Kidney epithelial cell (primary cell): ENCODE measurements at regions not wholly inside any gene's neighbourhood (a gene's known extent, or its start where the extent isn't known, plus 50 kb on each side); places are given as distances from the start of the nearest gene placed in this dataset.

ENCODE experiments used
- DNase-seq: peaks from one replicate; pipeline ENCODE4 v3.0.0-alpha.2; 2010; ENCODE audit warnings: low read depth
- H3K27me3 ChIP-seq: 2 replicates; pipeline ENCODE4 v1.6.0; 2011; ENCODE audit warnings: low read length; ENCODE audit not compliant: control insufficient read depth, insufficient read depth
- H3K36me3 ChIP-seq: 2 replicates; pipeline ENCODE4 v1.5.1; 2011; ENCODE audit warnings: low read length; ENCODE audit not compliant: control insufficient read depth, insufficient read depth
- H3K4me3 ChIP-seq: 2 replicates; pipeline ENCODE4 v1.5.1; 2011; ENCODE audit warnings: low read depth, mild to moderate bottlenecking, control low read depth, low read length
- TF ChIP-seq, protein P1 (sequence below): IDR thresholded peaks from 2 replicates; pipeline ENCODE4 v1.5.1; 2011; ENCODE audit warnings: mild to moderate bottlenecking, moderate library complexity, low read length, control low read depth, inconsistent platforms; ENCODE audit not compliant: insufficient read depth, poor library complexity, severe bottlenecking

DNA sequence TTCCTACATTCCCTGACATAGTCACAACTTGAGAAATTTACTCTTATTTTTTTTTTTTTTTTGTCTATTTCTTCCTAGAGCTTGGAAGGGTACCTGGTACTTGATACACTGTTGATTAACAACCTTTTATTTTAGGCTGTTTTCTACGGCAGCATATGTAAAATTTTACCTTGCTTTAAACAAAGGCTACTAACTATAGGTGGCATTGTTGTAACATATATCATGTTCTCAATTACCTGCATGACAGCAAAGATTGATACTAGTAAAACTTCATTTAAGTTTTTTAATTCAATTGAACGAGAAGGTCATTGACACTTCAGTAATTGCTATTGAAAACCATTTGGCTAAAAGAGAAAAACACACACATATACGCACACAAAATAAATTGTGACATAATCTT is 238.3 kb upstream of the ESRRG start:
- H3K36me3 ChIP-seq: no peaks in the 10 kb centered on the region
- TF ChIP-seq, protein P1, sequence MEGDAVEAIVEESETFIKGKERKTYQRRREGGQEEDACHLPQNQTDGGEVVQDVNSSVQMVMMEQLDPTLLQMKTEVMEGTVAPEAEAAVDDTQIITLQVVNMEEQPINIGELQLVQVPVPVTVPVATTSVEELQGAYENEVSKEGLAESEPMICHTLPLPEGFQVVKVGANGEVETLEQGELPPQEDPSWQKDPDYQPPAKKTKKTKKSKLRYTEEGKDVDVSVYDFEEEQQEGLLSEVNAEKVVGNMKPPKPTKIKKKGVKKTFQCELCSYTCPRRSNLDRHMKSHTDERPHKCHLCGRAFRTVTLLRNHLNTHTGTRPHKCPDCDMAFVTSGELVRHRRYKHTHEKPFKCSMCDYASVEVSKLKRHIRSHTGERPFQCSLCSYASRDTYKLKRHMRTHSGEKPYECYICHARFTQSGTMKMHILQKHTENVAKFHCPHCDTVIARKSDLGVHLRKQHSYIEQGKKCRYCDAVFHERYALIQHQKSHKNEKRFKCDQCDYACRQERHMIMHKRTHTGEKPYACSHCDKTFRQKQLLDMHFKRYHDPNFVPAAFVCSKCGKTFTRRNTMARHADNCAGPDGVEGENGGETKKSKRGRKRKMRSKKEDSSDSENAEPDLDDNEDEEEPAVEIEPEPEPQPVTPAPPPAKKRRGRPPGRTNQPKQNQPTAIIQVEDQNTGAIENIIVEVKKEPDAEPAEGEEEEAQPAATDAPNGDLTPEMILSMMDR: no peak
- DNase-seq: no peak
- no peak overlapping the region for H3K4me3 ChIP-seq
- no peaks in the 10 kb centered on the region for H3K27me3 ChIP-seq

DNA sequence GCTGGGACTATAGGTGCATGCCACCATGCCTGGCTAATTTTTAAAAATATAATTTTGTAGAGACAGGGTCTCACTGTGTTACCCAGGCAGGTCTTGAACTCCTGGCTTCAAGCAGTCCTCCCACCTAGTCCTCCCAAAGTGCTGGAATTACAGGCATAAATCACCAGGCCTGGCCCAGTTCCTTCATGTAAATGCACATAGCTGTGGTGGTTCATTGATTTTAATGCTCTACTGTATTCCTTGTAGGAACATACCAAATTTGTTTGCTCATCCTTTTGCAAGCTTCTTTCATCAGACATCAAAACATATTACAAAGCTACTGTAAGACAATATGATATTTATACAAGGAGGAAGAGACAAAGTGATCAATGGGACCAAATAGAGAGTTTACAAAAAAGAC is 237.5 kb upstream of the ESRRG start:
- Histone ChIP-seq H3K27me3 (no peaks in the 10 kb centered on the region), H3K36me3 (no peaks in the 10 kb centered on the region), H3K4me3 (no peak overlapping the region)
- TF ChIP-seq, protein P1: no peak
- DNase-seq: no peak

DNA sequence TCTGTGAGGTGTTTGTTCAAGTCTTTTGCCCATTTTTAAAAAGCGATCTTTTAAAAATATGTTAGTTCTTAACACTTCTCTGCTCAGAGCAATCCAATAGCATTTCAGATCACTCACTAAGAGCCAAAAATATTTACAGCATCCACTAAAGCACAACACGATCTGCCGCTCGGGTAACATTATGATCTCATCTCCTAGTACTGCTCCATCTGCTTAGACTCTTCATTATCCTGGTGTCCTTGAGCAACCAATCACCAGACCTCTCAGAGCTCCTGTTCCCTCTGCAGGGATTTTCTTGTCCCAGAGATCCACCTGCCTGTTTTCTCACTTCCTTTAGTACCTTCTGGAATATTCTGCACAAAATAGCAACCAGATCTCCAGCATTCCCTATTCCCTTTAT is 235.3 kb upstream of the ESRRG start:
- no peaks in the 10 kb centered on the region for H3K27me3 ChIP-seq
- TF ChIP-seq, protein P1: no peak
- H3K4me3 ChIP-seq: no peak overlapping the region
- DNase-seq: no peak
- H3K36me3 ChIP-seq: no peaks in the 10 kb centered on the region

DNA sequence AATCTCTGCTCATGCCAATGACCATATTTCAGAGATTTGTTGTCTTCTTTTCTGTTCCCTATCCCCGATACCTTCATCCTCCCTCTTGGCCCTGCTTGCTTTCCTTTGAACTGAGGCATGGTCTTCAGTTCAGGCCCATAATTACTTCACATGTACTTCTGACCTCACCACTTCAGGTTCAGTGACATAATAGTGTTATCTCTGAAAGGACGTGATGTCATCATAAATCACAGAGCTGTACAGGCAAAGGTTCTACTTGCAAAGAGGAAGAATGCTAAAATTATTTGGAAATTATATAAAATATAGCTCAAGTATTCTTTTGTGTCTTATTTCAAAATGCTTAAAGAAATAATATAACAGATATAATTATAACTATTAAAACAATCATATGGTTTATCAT is 230.3 kb upstream of the ESRRG start:
- TF ChIP-seq, protein P1: no peak
- Histone ChIP-seq H3K36me3 (no peaks in the 10 kb centered on the region), H3K4me3 (no peak overlapping the region), H3K27me3 (no peaks in the 10 kb centered on the region)
- no peak for DNase-seq

DNA sequence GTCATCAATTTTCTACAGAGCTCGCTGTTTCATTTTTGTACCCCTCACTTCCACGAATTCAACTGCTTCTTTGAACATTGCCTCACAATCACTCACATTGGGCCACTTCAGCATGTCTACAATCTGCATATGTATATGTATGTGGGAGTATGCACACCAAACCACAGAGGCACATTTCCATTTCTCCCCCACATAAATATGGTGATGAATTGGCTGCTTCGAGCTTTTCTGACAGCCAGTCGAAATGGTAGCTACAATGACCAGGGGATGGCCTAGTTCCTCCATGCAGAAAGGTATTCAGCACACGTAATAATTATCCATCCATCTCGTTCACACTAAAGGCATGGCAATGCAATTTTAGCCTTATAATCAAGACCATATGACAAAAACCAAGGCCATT is 229.6 kb upstream of the ESRRG start:
- DNase-seq: no peak
- Histone ChIP-seq H3K4me3 (no peak overlapping the region), H3K36me3 (no peaks in the 10 kb centered on the region), H3K27me3 (no peaks in the 10 kb centered on the region)
- TF ChIP-seq, protein P1: no peak

DNA sequence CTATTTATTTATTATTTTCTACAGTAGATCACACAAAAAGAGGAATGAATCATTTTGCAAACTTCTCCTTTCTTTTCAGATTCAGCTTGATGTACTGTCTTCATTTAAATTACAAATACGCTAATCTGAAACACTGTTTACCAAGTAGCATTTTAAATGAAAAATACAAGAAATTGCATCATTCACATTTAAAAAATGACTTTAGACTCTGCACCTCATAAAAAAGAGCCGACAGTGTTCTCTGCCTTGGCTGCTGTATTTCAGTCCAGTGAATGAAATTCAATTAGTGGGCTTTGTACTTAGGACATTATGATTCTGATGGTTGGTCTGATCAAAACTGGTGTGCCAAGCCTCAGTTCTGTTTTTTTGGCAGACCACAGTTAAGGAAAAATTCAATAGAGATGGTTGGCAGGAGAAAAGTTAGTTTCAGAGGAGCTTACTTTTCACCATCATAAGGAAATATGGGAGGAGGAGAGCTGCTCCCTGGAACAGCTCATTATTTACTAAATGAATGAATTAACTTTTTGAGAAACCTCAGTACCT is 222.4 kb upstream of the ESRRG start:
- no peaks in the 10 kb centered on the region for H3K36me3 ChIP-seq
- TF ChIP-seq, protein P1: no peak
- no peak overlapping the region for H3K4me3 ChIP-seq
- DNase-seq: no peak
- no peaks in the 10 kb centered on the region for H3K27me3 ChIP-seq
